ENCODE measurements at regions not wholly inside any gene's neighbourhood (a gene's known extent, or its start where the extent isn't known, plus 50 kb on each side); places are given as distances from the start of the nearest gene placed in this dataset.

DNA sequence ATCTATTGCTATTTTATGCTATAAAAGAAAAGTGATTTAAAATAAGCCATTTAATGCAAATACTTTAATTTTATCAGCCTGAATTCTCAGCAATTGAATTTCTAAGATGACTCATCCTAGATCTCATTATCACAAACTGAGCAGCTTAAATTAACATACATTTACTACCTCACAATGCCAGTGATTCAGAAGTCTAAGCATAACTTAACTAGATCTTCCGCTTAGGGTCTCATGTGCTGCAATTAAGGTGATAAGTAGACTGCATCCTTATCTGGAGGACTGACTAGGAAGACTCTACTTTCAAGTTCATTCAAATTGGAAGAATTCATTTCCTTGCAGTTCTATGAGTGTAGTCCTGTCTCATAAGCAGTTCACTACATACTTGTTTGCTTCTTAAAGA is 286.6 kb downstream of the COL11A1 start:
- no peak for DNase-seq
- Histone ChIP-seq H2AFZ (ENCODE audit: low read length) (no peak overlapping the region), H3K79me2 (ENCODE audit: low read length) (no peaks in the 10 kb centered on the region), H3F3A (ENCODE audit: insufficient read depth, low read length) (no peaks in the 10 kb centered on the region), H3K4me1 (ENCODE audit: low read length) (no peaks in the 10 kb centered on the region), H3K9me2 (replicated peaks; ENCODE audit: insufficient read depth, low read length) (no peaks in the 10 kb centered on the region), H3K9me3 (replicated peaks; ENCODE audit: insufficient read depth, low read length) (no peaks in the 10 kb centered on the region), H3K27ac (ENCODE audit: low read length) (no peak overlapping the region), H3K36me3 (replicated peaks; ENCODE audit: insufficient read depth, low read length) (no peaks in the 10 kb centered on the region), H3K27me3 (replicated peaks; ENCODE audit: insufficient read depth, low read length) (no peaks in the 10 kb centered on the region), H3K9ac (ENCODE audit: low read length) (no peak overlapping the region), H3K4me2 (ENCODE audit: low read depth, low read length) (no peak overlapping the region), H4K20me1 (ENCODE audit: insufficient read depth, low read length) (no peaks in the 10 kb centered on the region), H3K4me3 (ENCODE audit: low read length) (no peak overlapping the region)
- TF ChIP-seq EZH2phosphoT487 (IDR thresholded peaks at IDR 0.05; ENCODE audit: low read length), result no peak
- TF ChIP-seq EZH2 (optimal IDR thresholded peaks at IDR 0.05; ENCODE audit: low read depth, low read length), result no peak
- TF ChIP-seq, protein P1, sequence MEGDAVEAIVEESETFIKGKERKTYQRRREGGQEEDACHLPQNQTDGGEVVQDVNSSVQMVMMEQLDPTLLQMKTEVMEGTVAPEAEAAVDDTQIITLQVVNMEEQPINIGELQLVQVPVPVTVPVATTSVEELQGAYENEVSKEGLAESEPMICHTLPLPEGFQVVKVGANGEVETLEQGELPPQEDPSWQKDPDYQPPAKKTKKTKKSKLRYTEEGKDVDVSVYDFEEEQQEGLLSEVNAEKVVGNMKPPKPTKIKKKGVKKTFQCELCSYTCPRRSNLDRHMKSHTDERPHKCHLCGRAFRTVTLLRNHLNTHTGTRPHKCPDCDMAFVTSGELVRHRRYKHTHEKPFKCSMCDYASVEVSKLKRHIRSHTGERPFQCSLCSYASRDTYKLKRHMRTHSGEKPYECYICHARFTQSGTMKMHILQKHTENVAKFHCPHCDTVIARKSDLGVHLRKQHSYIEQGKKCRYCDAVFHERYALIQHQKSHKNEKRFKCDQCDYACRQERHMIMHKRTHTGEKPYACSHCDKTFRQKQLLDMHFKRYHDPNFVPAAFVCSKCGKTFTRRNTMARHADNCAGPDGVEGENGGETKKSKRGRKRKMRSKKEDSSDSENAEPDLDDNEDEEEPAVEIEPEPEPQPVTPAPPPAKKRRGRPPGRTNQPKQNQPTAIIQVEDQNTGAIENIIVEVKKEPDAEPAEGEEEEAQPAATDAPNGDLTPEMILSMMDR (IDR thresholded peaks at IDR 0.05; ENCODE audit: low read length), result no peak

DNA sequence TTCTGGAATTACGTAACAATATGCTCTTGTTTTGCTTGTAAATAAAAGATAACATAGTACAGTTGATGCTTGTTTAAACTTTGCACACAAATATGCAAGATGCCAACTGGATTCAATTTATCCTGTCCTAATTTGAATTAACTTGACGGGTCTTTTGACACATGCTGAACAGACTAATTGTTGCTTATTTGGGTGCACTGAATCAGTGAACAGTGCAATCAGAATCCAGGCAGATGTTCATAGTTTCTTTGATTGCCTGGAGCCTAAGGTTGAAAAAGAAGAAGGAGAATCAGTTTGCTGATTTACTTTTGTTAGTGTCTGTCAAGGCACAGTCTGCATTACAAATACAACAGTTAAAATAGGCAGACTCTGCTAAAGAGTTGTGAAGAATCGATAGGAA is 307.9 kb downstream of the COL11A1 start:
- Histone ChIP-seq H3K79me2 (ENCODE audit: low read length) (no peaks in the 10 kb centered on the region), H3K27me3 (replicated peaks; ENCODE audit: insufficient read depth, low read length) (no peaks in the 10 kb centered on the region), H3K4me3 (ENCODE audit: low read length) (no peak overlapping the region), H3K4me1 (ENCODE audit: low read length) (no peaks in the 10 kb centered on the region), H3K36me3 (replicated peaks; ENCODE audit: insufficient read depth, low read length) (no peaks in the 10 kb centered on the region), H2AFZ (ENCODE audit: low read length) (no peak overlapping the region), H4K20me1 (ENCODE audit: insufficient read depth, low read length) (no peaks in the 10 kb centered on the region), H3K27ac (ENCODE audit: low read length) (no peak overlapping the region), H3F3A (ENCODE audit: insufficient read depth, low read length) (no peaks in the 10 kb centered on the region), H3K4me2 (ENCODE audit: low read depth, low read length) (no peak overlapping the region), H3K9ac (ENCODE audit: low read length) (no peak overlapping the region), H3K9me3 (replicated peaks; ENCODE audit: insufficient read depth, low read length) (no peaks in the 10 kb centered on the region), H3K9me2 (replicated peaks; ENCODE audit: insufficient read depth, low read length) (no peaks in the 10 kb centered on the region)
- DNase-seq, result no peak
- TF ChIP-seq, protein P1 (IDR thresholded peaks at IDR 0.05; ENCODE audit: low read length), result no peak
- TF ChIP-seq EZH2phosphoT487 (IDR thresholded peaks at IDR 0.05; ENCODE audit: low read length), result no peak
- TF ChIP-seq EZH2 (optimal IDR thresholded peaks at IDR 0.05; ENCODE audit: low read depth, low read length), result no peak

DNA sequence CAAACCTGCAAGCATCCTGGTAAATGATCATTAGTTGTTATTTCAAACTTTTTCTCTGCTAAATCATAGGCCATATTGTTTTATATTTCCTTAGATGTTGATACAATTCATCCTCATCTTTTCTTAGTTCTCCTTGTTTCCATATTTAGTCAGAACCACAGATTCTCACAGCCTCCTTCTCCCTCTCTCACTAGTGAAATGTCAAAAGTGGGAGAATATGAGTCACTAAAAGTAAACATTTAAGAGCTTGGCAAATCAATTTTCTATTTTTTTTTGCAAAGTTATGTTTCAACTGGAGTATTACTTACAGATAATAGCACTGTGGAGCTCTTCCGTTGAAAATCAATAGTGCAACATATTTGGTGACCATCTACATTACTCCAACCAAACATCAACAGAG is 308.8 kb downstream of the COL11A1 start:
- Histone ChIP-seq H3F3A (ENCODE audit: insufficient read depth, low read length) (no peaks in the 10 kb centered on the region), H3K27me3 (replicated peaks; ENCODE audit: insufficient read depth, low read length) (no peaks in the 10 kb centered on the region), H3K9me3 (replicated peaks; ENCODE audit: insufficient read depth, low read length) (no peaks in the 10 kb centered on the region), H3K9me2 (replicated peaks; ENCODE audit: insufficient read depth, low read length) (no peaks in the 10 kb centered on the region), H3K79me2 (ENCODE audit: low read length) (no peaks in the 10 kb centered on the region), H3K9ac (ENCODE audit: low read length) (no peak overlapping the region), H3K4me1 (ENCODE audit: low read length) (no peaks in the 10 kb centered on the region), H2AFZ (ENCODE audit: low read length) (no peak overlapping the region), H3K27ac (ENCODE audit: low read length) (no peak overlapping the region), H3K4me2 (ENCODE audit: low read depth, low read length) (no peak overlapping the region), H3K4me3 (ENCODE audit: low read length) (no peak overlapping the region), H4K20me1 (ENCODE audit: insufficient read depth, low read length) (no peaks in the 10 kb centered on the region), H3K36me3 (replicated peaks; ENCODE audit: insufficient read depth, low read length) (no peaks in the 10 kb centered on the region)
- no peak for DNase-seq
- TF ChIP-seq, protein P1 (IDR thresholded peaks at IDR 0.05; ENCODE audit: low read length), result no peak
- TF ChIP-seq EZH2phosphoT487 (IDR thresholded peaks at IDR 0.05; ENCODE audit: low read length) (no peak), EZH2 (optimal IDR thresholded peaks at IDR 0.05; ENCODE audit: low read depth, low read length) (no peak)

All from MM.1S (cell line).